HG03469 (cell line): ENCODE measurements at regions not wholly inside any gene's neighbourhood (a gene's known extent, or its start where the extent isn't known, plus 50 kb on each side); places are given as distances from the start of the nearest gene placed in this dataset.

Experiments
- ATAC-seq: cut with Tn5 transposase; IDR thresholded peaks from one replicate; pipeline ENCODE4 v1.9.1; 2021; ENCODE audit warnings: mild to moderate bottlenecking, moderate library complexity, moderate number of reproducible peaks; ENCODE audit not compliant: unreplicated experiment

DNA sequence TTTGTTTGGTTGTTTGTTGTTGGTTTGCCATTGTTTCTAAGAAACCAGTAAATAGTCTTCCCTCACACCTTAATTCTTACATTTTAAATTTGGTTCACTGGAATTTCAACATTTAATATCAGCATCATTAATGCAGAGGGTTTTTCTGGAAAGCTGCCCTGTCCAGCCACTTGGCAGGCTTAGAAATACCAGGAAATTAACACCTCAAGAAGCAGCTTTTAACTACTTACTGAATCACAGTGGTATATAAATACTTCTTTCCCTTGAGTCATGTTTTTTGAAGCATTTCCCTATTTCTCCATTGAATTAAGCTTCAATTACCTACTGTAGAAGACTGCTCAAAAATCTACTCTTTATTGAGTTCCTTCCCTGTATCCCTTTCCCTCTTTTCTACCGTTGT, 1221.1 kb upstream of the ADGRL3 start:
- no peak for ATAC-seq

DNA sequence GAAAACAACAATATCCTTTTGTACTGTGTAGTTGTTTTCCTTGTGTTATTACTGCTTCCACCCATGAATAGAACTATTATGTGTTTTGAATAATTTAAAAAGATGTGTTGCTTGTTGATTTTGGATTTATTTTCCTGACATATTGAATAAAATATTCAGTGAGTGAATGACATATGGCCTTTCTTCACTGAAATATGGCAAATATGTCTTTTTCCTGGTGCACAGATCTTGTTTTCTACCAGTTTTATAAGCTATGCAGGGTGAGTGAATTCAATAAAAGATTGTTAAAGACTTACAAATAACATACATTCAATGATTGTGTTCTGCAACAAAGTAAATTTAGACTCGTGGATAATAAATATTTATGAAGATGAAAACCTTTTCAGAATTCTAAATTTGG, 1216.3 kb upstream of the ADGRL3 start:
- ATAC-seq, result no peak

DNA sequence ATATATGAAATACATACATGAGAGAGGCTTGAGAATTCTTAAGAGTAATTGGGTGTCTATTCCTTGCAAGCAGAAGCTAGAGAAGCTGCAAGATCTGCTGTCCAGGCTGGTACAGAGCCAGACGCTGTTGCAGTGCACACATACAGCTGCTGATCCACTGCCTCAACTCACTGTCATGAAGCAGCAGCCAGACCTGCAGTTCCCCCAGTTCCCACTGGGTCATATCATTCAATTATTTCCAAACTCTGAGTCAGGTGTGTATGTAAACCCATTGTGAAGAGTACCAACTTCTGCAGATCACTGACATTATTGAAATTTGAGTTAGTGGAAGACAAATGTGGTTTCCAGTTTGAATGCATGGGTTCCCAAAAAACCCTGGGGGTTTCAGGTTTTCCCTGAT, 1212.8 kb upstream of the ADGRL3 start:
- no peak for ATAC-seq

DNA sequence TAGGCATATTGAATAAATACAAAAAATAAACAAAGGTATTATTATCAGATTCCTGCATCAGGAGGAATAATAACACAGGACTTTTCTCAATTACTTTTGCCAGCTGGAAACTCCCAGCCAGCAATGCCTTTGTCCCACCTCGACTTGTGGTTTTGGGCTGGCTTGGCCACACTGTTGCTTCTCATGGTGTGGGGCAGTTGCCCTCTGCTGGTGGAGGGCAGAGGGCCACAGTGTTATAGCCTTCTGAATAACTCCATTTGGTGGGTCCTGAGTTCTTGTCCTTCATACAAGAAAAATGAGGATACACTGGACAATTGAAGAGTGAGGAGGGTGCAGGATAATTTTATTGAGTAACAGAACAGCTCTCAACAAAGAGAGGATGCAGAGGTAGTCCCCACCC, 1206.0 kb upstream of the ADGRL3 start:
- no peak for ATAC-seq

DNA sequence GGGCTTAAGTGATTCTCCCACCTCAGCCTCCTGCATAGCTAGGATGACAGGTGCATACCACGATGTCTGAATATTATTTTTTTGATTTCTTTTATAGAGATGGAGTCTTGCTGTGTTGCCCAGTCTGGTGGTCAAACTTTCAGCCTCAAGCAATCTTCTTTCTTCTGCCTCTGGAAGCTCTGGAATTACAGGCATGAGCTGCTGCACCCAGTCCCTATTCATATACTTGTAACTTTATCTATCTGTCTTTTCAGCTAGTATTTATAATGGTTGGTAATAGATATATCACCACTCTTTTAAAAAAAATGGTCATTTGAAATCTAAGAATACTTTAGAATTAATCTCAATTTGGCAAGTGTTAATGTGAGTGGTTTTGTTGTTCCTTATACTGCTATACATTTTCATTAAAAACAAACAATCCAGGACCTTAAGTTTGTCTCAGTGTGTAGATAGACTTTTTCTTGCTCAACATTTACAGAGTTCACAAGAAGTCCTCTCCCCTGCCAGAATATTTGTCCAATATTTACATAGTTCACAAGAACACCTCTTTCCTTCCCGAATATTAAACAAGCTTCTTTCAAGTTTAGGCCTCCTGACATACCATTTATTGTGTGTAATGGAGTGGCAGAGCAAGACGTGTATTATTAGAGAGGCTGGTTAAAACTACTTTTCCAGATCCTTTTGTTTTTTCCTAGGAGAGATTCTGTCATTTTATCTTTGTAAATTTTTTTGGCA, 1197.4 kb upstream of the ADGRL3 start:
- no peak for ATAC-seq

DNA sequence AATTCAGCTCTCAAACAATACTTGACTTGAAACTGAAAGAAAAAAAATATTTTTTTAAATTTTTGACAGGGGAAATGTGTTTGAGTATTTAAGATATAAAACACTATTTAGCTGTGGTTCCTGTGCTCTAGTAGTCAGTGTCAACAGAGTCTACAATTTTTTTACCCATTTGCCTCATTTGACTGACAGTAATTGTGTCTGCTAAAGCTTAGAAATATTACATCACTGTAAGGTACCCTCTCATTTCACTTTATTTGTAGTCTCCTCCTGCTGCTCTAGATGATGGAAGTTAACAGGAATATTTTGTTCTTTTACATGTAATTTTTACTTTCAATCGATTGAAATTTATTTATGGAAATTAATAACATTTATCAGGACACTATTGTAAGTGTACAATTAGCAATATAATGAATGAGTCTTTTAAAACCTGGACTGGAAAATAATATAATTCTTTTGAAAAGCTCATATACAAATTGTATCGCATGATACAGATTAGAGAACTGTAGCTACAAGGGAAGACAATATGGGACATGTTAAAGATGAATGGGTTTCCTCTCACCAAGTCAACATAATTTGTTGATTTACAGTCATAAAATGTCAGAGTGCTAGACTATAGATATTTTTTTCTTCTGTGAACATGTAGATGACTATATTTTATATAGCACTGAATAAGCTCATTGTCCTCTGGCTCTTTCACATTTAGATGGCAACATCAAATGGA, 1186.5 kb upstream of the ADGRL3 start:
- ATAC-seq, result no peak

DNA sequence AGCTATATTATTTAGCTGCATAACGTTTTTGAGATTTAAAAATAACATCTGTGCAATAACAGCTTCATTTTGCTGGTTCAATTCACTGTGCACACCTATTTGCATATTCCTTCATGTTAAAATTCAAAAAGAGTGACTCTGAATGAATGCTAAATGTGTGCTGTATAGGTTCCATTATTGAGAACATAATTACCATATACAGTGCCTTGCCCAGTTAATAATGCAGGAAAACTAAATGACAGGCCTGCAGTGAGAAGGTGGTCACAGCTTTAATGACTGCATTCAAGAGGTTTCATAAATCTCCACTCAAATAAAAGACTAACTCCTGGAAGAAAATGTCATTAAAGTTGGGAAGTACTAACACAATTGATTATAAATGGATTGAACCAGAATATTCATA, 1183.2 kb upstream of the ADGRL3 start:
- ATAC-seq, result no peak

DNA sequence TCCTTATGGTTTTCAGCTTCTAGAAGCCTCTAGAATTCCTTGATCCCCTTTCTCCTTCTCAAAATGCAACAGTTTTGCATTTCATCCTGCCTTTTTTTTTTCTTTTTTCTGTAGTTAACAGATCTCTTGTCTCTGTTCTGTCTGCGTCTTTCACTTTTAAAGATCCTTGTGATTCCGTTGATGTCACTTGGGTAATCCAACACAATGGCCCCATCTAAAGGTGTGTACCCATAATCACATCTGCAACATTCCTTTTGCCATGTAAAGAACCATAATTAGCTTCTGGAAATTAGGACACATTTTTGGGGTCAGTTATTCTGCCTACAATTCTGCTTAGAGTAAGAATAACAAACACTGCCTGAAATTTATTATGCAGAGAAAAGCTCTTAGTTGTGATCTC, 1180.9 kb upstream of the ADGRL3 start:
- ATAC-seq, result no peak

DNA sequence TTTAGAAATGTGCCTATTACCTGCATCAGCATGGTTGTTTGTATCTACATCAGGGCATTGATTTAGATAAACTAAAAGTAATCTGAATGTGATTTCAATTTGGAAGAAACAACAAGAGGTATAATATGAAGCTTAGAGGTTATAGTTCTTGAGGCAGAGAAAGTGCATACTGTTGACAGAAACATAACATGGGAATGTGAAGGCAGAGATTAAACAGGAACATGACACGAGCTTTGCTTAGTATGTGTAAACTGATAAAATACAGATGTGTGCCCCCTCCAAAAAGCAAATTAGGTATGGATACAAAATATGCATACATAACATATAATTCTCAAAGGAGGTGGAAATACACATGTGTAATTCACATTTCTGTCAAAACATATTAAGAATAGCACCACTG, 1180.2 kb upstream of the ADGRL3 start:
- ATAC-seq, result no peak

DNA sequence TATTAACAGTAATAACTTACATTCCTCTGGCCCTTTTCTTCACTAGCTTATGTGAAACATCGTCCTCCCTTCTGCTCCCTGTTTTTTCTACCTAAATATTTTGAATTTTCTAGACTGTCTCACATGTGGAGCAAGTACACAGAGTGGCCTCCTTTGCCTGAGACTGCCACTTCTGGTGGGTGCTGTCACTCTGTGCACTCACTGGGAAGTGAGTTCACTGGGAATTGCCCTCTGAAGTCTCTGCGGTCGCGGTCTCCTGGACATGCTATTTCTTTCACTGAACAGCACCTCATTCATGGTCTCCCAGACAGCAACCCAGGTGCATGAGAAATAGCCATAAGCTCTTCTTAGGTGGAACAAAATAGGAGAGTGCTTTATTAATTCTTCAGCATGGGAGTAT, 1179.7 kb upstream of the ADGRL3 start:
- no peak for ATAC-seq

DNA sequence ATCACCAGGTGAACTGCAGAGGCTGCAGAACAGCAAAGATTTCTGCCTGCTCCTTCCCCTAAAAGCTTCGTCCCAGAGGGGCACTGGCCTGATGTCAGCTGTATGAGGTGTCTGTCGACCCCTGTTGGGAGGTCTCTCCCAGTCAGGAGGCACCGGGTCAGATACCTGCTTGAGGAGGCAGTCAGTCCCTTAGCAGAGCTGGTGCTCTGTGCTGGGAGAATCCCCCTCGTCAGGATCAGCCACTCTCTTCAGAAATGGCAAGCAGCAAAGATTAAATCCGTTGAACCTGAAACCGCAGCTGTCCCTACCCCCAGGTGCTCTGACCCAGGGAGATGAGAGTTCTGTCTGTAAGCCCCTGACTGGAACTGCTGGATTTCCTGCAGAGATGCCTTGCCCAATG, 1166.3 kb upstream of the ADGRL3 start:
- no peak for ATAC-seq

DNA sequence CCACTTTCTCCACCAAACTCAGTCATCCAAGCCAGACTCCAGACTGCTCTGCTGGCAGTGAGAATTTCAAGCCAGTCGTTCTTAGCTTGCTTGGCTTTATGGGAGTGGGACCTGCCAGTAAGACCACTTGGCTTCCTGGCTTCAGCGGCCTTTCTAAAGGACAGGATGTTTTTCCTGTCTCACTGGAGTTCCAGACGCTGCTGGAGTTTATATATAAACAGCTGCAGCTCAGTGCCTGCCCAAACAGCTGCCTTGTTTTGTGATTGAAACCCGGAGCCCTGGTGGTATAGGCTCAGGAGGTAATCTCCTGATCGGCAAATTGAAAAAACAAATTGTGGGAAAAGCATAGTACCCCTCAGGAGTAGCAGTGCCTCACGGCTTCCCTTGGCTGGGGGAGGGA, 1165.8 kb upstream of the ADGRL3 start:
- ATAC-seq, result no peak

DNA sequence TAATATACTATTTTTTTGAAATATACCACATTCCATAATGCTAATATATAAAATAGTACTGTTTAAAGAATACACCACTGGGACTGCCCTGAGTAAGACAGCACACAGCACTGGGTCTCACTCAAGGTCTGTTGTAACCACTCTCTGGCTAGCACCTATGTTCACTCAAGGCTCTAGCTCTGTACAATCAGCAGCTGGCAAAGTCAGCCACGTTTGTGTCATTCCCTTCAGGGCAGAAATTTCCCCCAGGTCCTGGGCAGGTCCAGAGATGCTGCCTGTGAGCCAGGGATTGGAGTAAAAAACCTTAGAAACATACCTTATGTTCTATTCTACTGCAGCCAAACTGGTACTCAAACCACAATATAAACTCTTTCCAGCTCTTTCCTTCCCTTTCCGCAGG, 1160.2 kb upstream of the ADGRL3 start:
- no peak for ATAC-seq

DNA sequence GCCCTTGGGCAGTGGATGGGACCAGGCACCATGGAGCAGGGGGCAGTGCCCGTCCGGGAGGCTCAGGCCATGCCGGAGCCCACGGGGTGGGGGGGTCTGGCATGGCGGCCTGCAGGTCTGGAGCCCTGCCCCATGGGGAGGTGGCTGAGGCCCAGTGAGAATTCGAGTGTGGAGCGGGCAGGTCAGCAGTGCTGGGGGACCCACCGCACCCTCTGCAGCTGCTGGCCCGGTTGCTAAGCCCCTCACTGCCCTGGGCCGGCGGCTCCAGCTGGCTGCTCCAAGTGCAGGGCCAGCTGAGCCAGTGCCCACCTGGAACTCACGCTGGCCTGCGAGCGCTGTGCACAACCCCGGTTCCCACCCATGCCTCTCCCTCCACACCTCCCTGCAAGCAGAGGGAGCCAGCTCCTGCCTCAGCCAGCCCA, 1157.9 kb upstream of the ADGRL3 start:
- ATAC-seq, result no peak

DNA sequence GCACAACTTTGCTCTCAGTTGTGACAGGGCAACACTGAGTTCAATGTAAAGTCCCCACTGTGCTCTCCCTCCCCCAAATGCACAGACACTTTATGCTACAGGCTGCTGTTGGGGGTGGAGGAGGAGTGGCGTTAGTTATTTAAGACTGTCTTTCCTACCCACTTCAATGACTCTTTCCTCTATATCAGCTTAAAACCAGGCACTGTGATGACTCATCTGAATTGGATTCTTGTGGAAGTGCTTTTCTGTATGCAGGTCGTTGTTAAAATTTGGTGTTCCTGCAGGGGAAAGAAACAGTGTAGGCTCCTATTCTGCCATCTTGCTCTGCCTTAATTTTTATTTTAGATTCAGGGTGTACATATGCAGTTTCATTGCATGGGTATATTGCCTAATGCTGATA, 1157.2 kb upstream of the ADGRL3 start:
- ATAC-seq, result no peak

DNA sequence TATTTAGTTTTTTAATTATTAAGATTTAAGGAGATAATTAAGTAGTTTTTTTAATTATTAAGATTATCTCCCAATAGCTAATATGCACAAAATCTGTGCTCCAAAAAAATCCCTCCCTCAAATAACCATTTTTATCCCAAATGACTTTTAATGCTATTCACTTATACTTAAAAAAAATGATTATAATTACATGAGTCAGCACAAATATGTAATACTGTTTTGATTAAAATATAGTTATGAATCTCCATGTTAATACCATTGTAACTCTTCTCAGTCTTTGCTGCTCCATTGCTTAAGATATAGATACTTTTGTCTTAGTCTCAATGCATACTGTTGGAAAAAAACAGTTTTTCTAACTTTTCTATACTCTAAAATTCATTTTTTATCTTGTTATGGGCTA, 1121.1 kb upstream of the ADGRL3 start:
- ATAC-seq, result no peak

DNA sequence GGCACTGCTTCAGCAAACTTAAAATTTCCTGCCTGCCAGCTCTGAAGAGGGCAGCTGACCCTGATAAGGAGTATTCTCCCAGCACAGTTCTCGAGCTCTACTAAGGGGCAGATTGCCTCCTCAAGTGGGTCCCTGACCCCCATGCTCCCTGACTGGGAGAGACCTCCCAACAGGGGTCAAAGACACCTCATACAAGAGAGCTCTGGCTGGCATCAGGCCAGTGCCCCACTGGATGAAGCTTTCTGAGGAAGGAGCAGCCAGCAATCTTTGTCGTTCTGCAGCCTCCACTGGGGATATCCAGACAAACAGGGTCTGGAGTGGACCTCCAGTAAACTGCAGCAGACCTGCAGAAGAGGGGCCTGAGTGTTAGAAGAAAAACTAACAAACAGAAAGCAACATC, 1118.3 kb upstream of the ADGRL3 start:
- ATAC-seq, result no peak

DNA sequence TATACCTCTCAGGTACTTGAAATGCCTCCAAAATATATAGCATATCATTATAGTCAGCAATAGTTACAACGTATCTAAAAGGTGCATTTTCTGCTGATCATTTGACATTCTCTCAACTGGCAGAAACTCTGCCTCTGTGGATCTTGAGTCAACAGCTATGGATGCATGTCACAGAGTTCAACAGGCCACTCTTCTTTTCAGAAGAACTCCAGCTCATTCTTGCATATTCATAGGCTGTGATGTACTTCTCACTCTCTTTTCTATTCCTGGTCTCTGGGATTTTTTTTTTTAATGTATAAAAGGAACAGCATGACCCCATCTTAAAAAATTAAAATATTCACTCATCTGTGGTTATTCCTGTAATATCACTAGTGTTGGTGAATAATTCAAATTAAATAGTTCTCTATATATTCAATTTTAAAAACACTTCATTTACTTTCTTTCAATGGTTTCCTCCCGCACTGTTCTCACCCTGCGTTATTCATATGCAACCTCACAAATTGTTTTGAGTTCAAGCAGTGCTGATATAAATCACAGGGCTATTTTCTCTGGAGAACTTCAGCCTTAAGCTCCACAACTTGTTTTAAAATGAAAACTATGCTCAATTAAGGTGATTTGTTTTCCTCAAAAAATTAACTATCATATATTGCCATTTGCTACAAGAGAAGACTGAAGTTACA, 1111.2 kb upstream of the ADGRL3 start:
- ATAC-seq, result no peak

DNA sequence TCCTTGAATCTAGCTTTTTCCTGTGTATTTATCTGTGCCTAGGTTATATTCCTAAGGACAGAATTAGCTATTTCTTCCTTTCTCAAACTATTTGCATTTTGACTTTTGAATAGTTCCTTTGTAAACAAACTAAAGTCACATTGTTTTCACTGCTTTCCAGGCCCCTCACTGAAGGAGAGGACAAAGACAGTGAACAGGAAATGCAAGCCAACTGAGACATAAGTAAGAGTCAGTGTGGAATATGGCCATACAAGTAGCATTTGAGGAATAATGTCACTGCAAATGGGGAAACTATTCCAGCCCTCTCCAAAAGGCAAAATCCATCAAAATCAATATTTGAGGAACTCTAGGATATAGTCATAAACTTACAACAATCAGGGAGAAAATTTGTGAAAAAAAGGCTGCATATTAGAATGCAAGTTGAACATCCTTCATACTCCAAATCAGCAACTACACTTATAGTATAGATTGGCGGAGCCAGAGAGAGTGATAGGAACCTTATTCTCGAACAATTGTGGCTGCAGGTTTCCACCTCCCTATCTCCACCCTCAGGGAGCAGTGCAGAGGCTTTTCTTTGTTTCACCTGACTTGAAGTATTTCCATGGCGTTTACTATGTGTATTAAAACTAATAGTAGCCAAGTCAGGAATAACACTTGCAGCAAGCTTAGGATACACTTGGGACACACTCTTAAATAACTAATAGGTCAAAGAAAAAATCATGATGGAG, 1110.4 kb upstream of the ADGRL3 start:
- no peak for ATAC-seq

DNA sequence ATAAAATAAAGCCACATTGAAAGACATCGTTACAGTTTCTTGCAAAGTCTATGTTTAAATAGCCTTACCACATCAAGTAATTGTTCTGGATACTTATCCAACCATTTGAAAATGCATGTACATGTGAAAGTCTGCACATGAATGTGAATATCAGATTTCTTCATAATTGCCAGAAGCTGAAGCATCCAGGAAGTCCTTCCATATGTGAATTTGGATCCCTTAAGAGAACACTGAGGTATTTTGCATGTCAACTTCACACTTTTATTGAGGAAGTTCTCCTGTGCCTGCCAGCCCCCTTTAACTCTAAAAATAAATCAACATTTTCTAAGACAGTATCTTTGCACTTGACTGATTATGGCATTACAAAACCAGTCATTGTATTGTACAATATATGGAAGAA, 1103.5 kb upstream of the ADGRL3 start:
- ATAC-seq, result no peak

DNA sequence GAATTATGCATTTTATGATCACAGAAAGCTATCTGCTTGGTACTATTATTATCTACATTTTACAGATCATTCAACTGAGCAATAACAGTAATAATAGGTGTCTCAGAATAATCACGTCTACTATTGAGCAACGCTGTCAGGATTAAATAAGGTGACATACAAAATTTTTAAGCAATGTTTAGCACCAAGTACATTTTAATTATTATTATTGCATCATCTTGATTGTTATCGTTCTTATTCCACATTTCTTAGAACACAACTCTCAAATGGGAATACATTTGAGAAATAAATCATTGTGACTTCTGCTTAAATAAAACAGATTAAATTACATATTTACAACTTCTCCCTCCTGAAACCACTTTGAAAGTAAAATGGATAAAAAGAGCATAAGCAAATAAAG, 1083.5 kb upstream of the ADGRL3 start:
- no peak for ATAC-seq
